ENCODE measurements at regions not wholly inside any gene's neighbourhood (a gene's known extent, or its start where the extent isn't known, plus 50 kb on each side); places are given as distances from the start of the nearest gene placed in this dataset.
"Not testable (repeated sequence)": the region's sequence is repeated elsewhere in the genome, so short reads cannot be mapped to it uniquely, and the experiment has no call there.

- H3K27me3 ChIP-seq, H3K4me3 ChIP-seq, H3K9me3 ChIP-seq, DNase-seq, H3K36me3 ChIP-seq: not testable (repeated sequence)
Observed at GRCh38 chr5:176043986-176044385, 75.9 kb upstream of the THOC3 start.

- not testable (repeated sequence) for H3K9me3 ChIP-seq, H3K4me3 ChIP-seq, DNase-seq, H3K27me3 ChIP-seq, H3K36me3 ChIP-seq
Observed at GRCh38 chr5:176044431-176044830, 76.3 kb upstream of the THOC3 start.

GRCh38 chr5:176045442-176045841 lies 77.3 kb upstream of the THOC3 start:
- not testable (repeated sequence) for DNase-seq, H3K9me3 ChIP-seq, H3K36me3 ChIP-seq, H3K4me3 ChIP-seq, H3K27me3 ChIP-seq

GRCh38 chr5:176048671-176049070 lies 80.6 kb upstream of the THOC3 start:
- DNase-seq, H3K9me3 ChIP-seq, H3K27me3 ChIP-seq, H3K4me3 ChIP-seq, H3K36me3 ChIP-seq: not testable (repeated sequence)

GRCh38 chr5:176060472-176061268 lies 92.6 kb upstream of the THOC3 start:
- H3K9me3 ChIP-seq, H3K36me3 ChIP-seq, H3K27me3 ChIP-seq, DNase-seq: not testable (repeated sequence)
- peak overlapping the region; percentile 42 for H3K4me3 ChIP-seq

GRCh38 chr5:176061269-176061622 lies 93.1 kb upstream of the THOC3 start:
- not testable (repeated sequence) for H3K36me3 ChIP-seq, DNase-seq

GRCh38 chr5:176061660-176062059 lies 93.5 kb upstream of the THOC3 start:
- H3K9me3 ChIP-seq, H3K4me3 ChIP-seq, H3K36me3 ChIP-seq, DNase-seq, H3K27me3 ChIP-seq: not testable (repeated sequence)

More at GRCh38 chr5:176061269-176061622, 93.1 kb upstream of the THOC3 start:
- H3K9me3 ChIP-seq, H3K27me3 ChIP-seq: not testable (repeated sequence)
- H3K4me3 ChIP-seq = peak overlapping the region; percentile 42

GRCh38 chr5:176066262-176066945 lies 98.3 kb upstream of the THOC3 start:
- H3K27me3 ChIP-seq, H3K36me3 ChIP-seq, DNase-seq, H3K4me3 ChIP-seq, H3K9me3 ChIP-seq: not testable (repeated sequence)

GRCh38 chr5:176067162-176067561 lies 99.0 kb upstream of the THOC3 start:
- DNase-seq, H3K4me3 ChIP-seq, H3K27me3 ChIP-seq, H3K9me3 ChIP-seq, H3K36me3 ChIP-seq: not testable (repeated sequence)

GRCh38 chr5:176067948-176068347 lies 99.8 kb upstream of the THOC3 start:
- not testable (repeated sequence) for H3K27me3 ChIP-seq, H3K4me3 ChIP-seq, DNase-seq, H3K36me3 ChIP-seq, H3K9me3 ChIP-seq

GRCh38 chr5:176073996-176074571 lies 106.0 kb upstream of the THOC3 start:
- H3K9me3 ChIP-seq, DNase-seq, H3K27me3 ChIP-seq, H3K36me3 ChIP-seq, H3K4me3 ChIP-seq: not testable (repeated sequence)

- not testable (repeated sequence) for H3K4me3 ChIP-seq, H3K9me3 ChIP-seq, H3K36me3 ChIP-seq, DNase-seq, H3K27me3 ChIP-seq
Observed at GRCh38 chr5:176083717-176084116, 115.6 kb upstream of the THOC3 start.

- not testable (repeated sequence) for H3K9me3 ChIP-seq, H3K4me3 ChIP-seq, DNase-seq, H3K27me3 ChIP-seq, H3K36me3 ChIP-seq
Observed at GRCh38 chr5:176103083-176103482, 135.0 kb upstream of the THOC3 start.

- not testable (repeated sequence) for H3K36me3 ChIP-seq, H3K27me3 ChIP-seq, H3K4me3 ChIP-seq, DNase-seq, H3K9me3 ChIP-seq
Observed at GRCh38 chr5:176112888-176113287, 125.3 kb upstream of the SIMC1 start.

GRCh38 chr5:176113673-176114335 lies 124.4 kb upstream of the SIMC1 start:
- H3K36me3 ChIP-seq, H3K27me3 ChIP-seq, H3K9me3 ChIP-seq, DNase-seq, H3K4me3 ChIP-seq: not testable (repeated sequence)

GRCh38 chr5:176114825-176115224 lies 123.4 kb upstream of the SIMC1 start:
- DNase-seq, H3K4me3 ChIP-seq, H3K27me3 ChIP-seq, H3K9me3 ChIP-seq, H3K36me3 ChIP-seq: not testable (repeated sequence)

GRCh38 chr5:176117699-176118238 lies 120.5 kb upstream of the SIMC1 start:
- H3K27me3 ChIP-seq, H3K36me3 ChIP-seq, DNase-seq, H3K4me3 ChIP-seq, H3K9me3 ChIP-seq: not testable (repeated sequence)

Measured in MG63 (cell line).